B cell (primary cell): ENCODE measurements at regions not wholly inside any gene's neighbourhood (a gene's known extent, or its start where the extent isn't known, plus 50 kb on each side); places are given as distances from the start of the nearest gene placed in this dataset.

Experiments
- ATAC-seq: fragments of 200-7000 bp; cut with Tn5 transposase; one replicate; pipeline ENCODE4 v1.10.0; 2021; ENCODE audit warnings: low read depth, mild to moderate bottlenecking, moderate number of reproducible peaks, moderate library complexity
- CTCF ChIA-PET: fragments of 350-600 bp; sonication (Branson Sonifier 250); formaldehyde crosslinking; loops from one replicate; lab custom pipeline; 2021; ENCODE audit warnings: antibody characterized with exemption, inconsistent platforms; lab: Charles Lee
- POLR2A ChIA-PET: fragments of 350-600 bp; sonication (Branson Sonifier 250); formaldehyde crosslinking; loops from one replicate; lab custom pipeline; 2021; ENCODE audit warnings: antibody characterized with exemption; lab: Charles Lee
- DNase-seq: peaks from one replicate; pipeline ENCODE4 v3.0.0; 2013
- H2AFZ ChIP-seq: 2 replicates; pipeline ENCODE4 v1.6.1; 2012; ENCODE audit warnings: mild to moderate bottlenecking, low read depth, low read length; ENCODE audit not compliant: insufficient read depth, poor library complexity, severe bottlenecking
- H3K27ac ChIP-seq, 2 donors: 1 replicate in 1 of 2; 2 replicates in 1 of 2; pipeline ENCODE4 v1.5.1; 2012 to 2013; ENCODE audit warnings: low read length in 2 of 2, mild to moderate bottlenecking in 2 of 2, moderate library complexity in 1 of 2
- H3K27me3 ChIP-seq, 4 experiments: fragments of 200-600 bp in 1 of 4; sonication (generic) in 1 of 4; replicated peaks in 1 of 4; 1 replicate in 2 of 4; 2 replicates in 2 of 4; pipeline versions ENCODE4 v1.6.1 to v1.7.0; 2013 to 2016; ENCODE audit warnings: low read length in 3 of 4, mild to moderate bottlenecking in 2 of 4, mixed read lengths in 1 of 4, moderate library complexity in 1 of 4; ENCODE audit not compliant: insufficient read depth in 4 of 4, control insufficient read depth in 3 of 4; ENCODE audit errors: control extremely low read depth in 1 of 4
- H3K36me3 ChIP-seq, 2 experiments: replicated peaks in 1 of 2; 1 replicate in 1 of 2; 2 replicates in 1 of 2; pipeline versions ENCODE4 v1.6.1 to v1.7.1; 2013; ENCODE audit warnings: low read length in 1 of 2; ENCODE audit not compliant: insufficient read depth in 2 of 2, control insufficient read depth in 1 of 2; ENCODE audit errors: control extremely low read depth in 1 of 2, extremely low read depth in 1 of 2
- H3K4me1 ChIP-seq, 2 donors: fragments of 200-600 bp in 1 of 2; sonication (generic) in 1 of 2; 1 replicate in 1 of 2; 2 replicates in 1 of 2; pipeline versions ENCODE4 v1.5.1 to v1.6.1; 2013 to 2017; ENCODE audit warnings: low read length in 2 of 2; ENCODE audit not compliant: control insufficient read depth in 2 of 2, insufficient read depth in 2 of 2
- H3K4me2 ChIP-seq: replicated peaks from 2 replicates; pipeline ENCODE3; 2012; ENCODE audit warnings: mild to moderate bottlenecking, low read depth, low read length; ENCODE audit not compliant: poor library complexity, severe bottlenecking
- H3K4me3 ChIP-seq, 5 experiments: fragments of 200-600 bp in 1 of 5; sonication (generic) in 1 of 5; 1 replicate in 3 of 5; 2 replicates in 2 of 5; pipeline versions ENCODE4 v1.5.1 to v1.7.0; 2011 to 2016; ENCODE audit warnings: low read length in 4 of 5, mild to moderate bottlenecking in 4 of 5, low read depth in 2 of 5, control low read depth in 1 of 5, moderate library complexity in 1 of 5; ENCODE audit not compliant: insufficient read depth in 1 of 5; ENCODE audit errors: control extremely low read depth in 1 of 5, extremely low read depth in 1 of 5
- H3K79me2 ChIP-seq: fragments of 200-600 bp; sonication (generic); one replicate; pipeline ENCODE4 v1.6.0; 2016; ENCODE audit warnings: low read length; ENCODE audit not compliant: control insufficient read depth, insufficient read depth
- H3K9ac ChIP-seq: fragments of 200-600 bp; sonication (generic); 2 replicates; pipeline ENCODE4 v1.6.1; 2017; ENCODE audit warnings: mild to moderate bottlenecking, low read length, moderate library complexity
- H3K9me3 ChIP-seq, 3 donors: one replicate each; pipeline versions ENCODE4 v1.6.1 to v1.7.1; 2013; ENCODE audit warnings: low read length in 2 of 3; ENCODE audit not compliant: control insufficient read depth in 2 of 3, insufficient read depth in 1 of 3; ENCODE audit errors: control extremely low read depth in 1 of 3
- H4K20me1 ChIP-seq: 2 replicates; pipeline ENCODE4 v1.6.0; 2012; ENCODE audit warnings: mild to moderate bottlenecking, low read length; ENCODE audit not compliant: insufficient read depth, control insufficient read depth, poor library complexity, severe bottlenecking
- H3K27ac Mint-ChIP-seq: one replicate; pipeline ENCODE4 v1.8.0; 2021; ENCODE audit warnings: mixed read lengths
- H3K27me3 Mint-ChIP-seq: one replicate; pipeline ENCODE4 v1.8.0; 2021; ENCODE audit warnings: mixed read lengths
- H3K4me1 Mint-ChIP-seq: one replicate; pipeline ENCODE4 v1.8.0; 2021; ENCODE audit warnings: mixed read lengths
- H3K4me3 Mint-ChIP-seq: one replicate; pipeline ENCODE4 v1.8.0; 2021; ENCODE audit warnings: mixed read lengths
- H3K9me3 Mint-ChIP-seq: one replicate; pipeline ENCODE4 v1.8.0; 2022; ENCODE audit warnings: mixed read lengths; ENCODE audit not compliant: insufficient read depth
- CTCF ChIP-seq: fragments of 200-600 bp; IDR thresholded peaks from one replicate; pipeline ENCODE4 v1.8.0; 2022; ENCODE audit warnings: antibody characterized with exemption, mild to moderate bottlenecking
- EZH2 ChIP-seq: IDR thresholded peaks from 2 replicates; pipeline ENCODE4 v1.6.1; 2012; ENCODE audit warnings: borderline replicate concordance, low read depth, mild to moderate bottlenecking, moderate library complexity, low read length; ENCODE audit not compliant: insufficient read depth, poor library complexity, severe bottlenecking
- WGBS: methylation state at CpG from one replicate; pipeline ENCODE4 v1.1.5; 2013; ENCODE audit warnings: missing lambda C conversion rate; ENCODE audit not compliant: insufficient coverage; 5-methylcytosine and 5-hydroxymethylcytosine counted together
- intact Hi-C: fragments of 100-400 bp; cut with micrococcal nuclease; formaldehyde crosslinking; loops from one replicate; pipeline ENCODE4 v1.10.0; 2022

- peak; percentile 71 for DNase-seq
- POLR2A ChIA-PET: no interaction called here
- peak; percentile 79 for ATAC-seq
Observed at GRCh38 chr6:45830441-45831139, 185.1 kb downstream of the CLIC5 start.

More at GRCh38 chr6:45830441-45831139, 185.1 kb downstream of the CLIC5 start:
- Mint-ChIP-seq H3K27ac (peak overlapping the region; percentile 3), H3K27me3 (peaks cover 4% of the 10 kb centered on the region), H3K9me3 (no peaks in the 10 kb centered on the region), H3K4me1 (peaks cover 34% of the 10 kb centered on the region), H3K4me3 (peak overlapping the region; percentile 85)
- no peaks in the 10 kb centered on the region for H3K9me3 ChIP-seq
- intact Hi-C loops: loop anchor here (5.0 kb wide), 1 partner anchor 148 kb away; no protein-coding TSS in a partner anchor
- no peaks in the 10 kb centered on the region for H3K79me2 ChIP-seq
- H3K27me3 ChIP-seq: peaks cover 0 to 3% (median 0%) of the 10 kb centered on the region in 4 experiments
- WGBS: 3% methylated on average over 4 of the region's 9 CpGs
- H2AFZ ChIP-seq: no peak overlapping the region
- peak overlapping the region in 3 of 5 experiments; percentile 10 to 11 (median 10) for H3K4me3 ChIP-seq
- CTCF ChIA-PET: interaction anchor here (0.8 to 1.2 kb wide), 2 partner anchors 100 to 409 kb away, joined by 3 read pairs; no protein-coding TSS in a partner anchor
- peaks cover 23 to 32% of the 10 kb centered on the region in 2 donors for H3K4me1 ChIP-seq
- no peaks in the 10 kb centered on the region for H4K20me1 ChIP-seq
- TF ChIP-seq EZH2 (no peak), CTCF (no peak)
- H3K9ac ChIP-seq: peak overlapping the region; percentile 34
- H3K4me2 ChIP-seq: peak overlapping the region; percentile 59
- peak overlapping the region in 1 of 2 donors; percentile 6 for H3K27ac ChIP-seq
- no peaks in the 10 kb centered on the region for H3K36me3 ChIP-seq
